ENCODE measurements at regions not wholly inside any gene's neighbourhood (a gene's known extent, or its start where the extent isn't known, plus 50 kb on each side); places are given as distances from the start of the nearest gene placed in this dataset.

DNA sequence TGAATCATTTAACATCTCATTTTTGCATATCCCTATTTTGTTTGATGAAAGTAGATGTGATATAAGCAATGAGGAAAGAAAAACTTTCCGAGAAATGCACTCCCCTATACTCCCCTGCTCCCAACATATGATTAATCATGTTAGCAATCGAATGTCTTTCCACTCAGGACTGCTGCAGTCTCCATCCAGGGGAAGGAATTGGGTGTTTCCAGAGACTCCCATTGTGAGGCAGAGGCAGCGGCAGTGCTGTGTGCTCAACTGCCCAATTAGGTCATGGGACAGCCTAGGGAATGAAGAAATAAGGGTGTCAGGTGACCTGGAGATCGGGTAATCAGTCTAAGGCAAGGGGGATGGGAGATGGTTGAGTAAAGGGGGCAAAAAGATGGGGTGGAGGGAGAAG, 268.6 kb upstream of the MEIS2 start:
- POLR2A ChIA-PET = no interaction called here
- CTCF ChIA-PET = interaction anchor here (0.6 kb wide), 1 partner anchor 219 kb away, joined by 3 read pairs; no protein-coding TSS in a partner anchor
- intact Hi-C loops (cut with micrococcal nuclease) = no loop called here

DNA sequence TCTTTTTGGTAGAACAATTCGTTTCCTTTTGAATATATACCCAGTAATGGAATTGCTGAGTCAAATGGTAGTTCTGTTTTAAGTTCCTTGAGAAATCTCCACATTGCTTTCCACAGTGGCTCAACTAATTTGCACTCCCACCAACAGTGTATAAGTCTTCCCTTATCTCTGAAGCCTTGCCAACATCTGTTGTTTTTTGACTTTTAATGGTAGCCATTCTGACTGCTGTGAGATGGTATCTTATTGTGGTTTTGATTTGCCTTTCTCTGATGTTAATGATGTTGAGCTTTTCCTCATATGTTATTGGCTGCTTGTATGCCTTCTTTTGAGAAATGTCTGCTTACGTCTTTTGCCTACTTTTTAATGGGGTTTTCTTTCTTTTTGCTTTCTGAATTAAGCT, 270.6 kb upstream of the MEIS2 start:
- CTCF ChIA-PET = no interaction called here
- Mint-ChIP-seq H3K9me3 (ENCODE audit: unreplicated experiment) (no peaks in the 10 kb centered on the region), H3K27ac (ENCODE audit: low read depth, unreplicated experiment) (no peak overlapping the region), H3K4me3 (ENCODE audit: unreplicated experiment) (no peak overlapping the region), H3K4me1 (ENCODE audit: insufficient read depth, unreplicated experiment) (no peaks in the 10 kb centered on the region), H3K36me3 (ENCODE audit: insufficient read depth, unreplicated experiment) (no peaks in the 10 kb centered on the region), H3K27me3 (ENCODE audit: insufficient read depth, unreplicated experiment) (no peaks in the 10 kb centered on the region)
- TF ChIP-seq, protein P1, sequence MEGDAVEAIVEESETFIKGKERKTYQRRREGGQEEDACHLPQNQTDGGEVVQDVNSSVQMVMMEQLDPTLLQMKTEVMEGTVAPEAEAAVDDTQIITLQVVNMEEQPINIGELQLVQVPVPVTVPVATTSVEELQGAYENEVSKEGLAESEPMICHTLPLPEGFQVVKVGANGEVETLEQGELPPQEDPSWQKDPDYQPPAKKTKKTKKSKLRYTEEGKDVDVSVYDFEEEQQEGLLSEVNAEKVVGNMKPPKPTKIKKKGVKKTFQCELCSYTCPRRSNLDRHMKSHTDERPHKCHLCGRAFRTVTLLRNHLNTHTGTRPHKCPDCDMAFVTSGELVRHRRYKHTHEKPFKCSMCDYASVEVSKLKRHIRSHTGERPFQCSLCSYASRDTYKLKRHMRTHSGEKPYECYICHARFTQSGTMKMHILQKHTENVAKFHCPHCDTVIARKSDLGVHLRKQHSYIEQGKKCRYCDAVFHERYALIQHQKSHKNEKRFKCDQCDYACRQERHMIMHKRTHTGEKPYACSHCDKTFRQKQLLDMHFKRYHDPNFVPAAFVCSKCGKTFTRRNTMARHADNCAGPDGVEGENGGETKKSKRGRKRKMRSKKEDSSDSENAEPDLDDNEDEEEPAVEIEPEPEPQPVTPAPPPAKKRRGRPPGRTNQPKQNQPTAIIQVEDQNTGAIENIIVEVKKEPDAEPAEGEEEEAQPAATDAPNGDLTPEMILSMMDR (IDR thresholded peaks at IDR 0.05; ENCODE audit: unreplicated experiment) = no peak
- BruUV-seq (replicated peaks) = no TSS peak
- DNase-seq (ENCODE audit: unreplicated experiment) = no peak
- intact Hi-C loops (cut with micrococcal nuclease) = no loop called here
- POLR2A ChIA-PET = no interaction called here

More for the DNA sequence above, 268.6 kb upstream of the MEIS2 start:
- H3K4me3 Mint-ChIP-seq (ENCODE audit: unreplicated experiment) = no peak overlapping the region
- BruUV-seq (replicated peaks) = no TSS peak
- no peak overlapping the region for H3K27ac Mint-ChIP-seq (ENCODE audit: low read depth, unreplicated experiment)
- H3K27me3 Mint-ChIP-seq (ENCODE audit: insufficient read depth, unreplicated experiment) = no peaks in the 10 kb centered on the region
- no peaks in the 10 kb centered on the region for H3K4me1 Mint-ChIP-seq (ENCODE audit: insufficient read depth, unreplicated experiment)
- no peak for DNase-seq (ENCODE audit: unreplicated experiment)
- TF ChIP-seq, protein P1 (IDR thresholded peaks at IDR 0.05; ENCODE audit: unreplicated experiment) = no peak
- H3K36me3 Mint-ChIP-seq (ENCODE audit: insufficient read depth, unreplicated experiment) = no peaks in the 10 kb centered on the region
- no peaks in the 10 kb centered on the region for H3K9me3 Mint-ChIP-seq (ENCODE audit: unreplicated experiment)

GRCh38 chr15:37372064-37372463, 271.7 kb upstream of the MEIS2 start:
- BruUV-seq (replicated peaks) = no TSS peak
- no peak overlapping the region for H3K4me3 Mint-ChIP-seq (ENCODE audit: unreplicated experiment)

GRCh38 chr15:37375519-37375918, 275.2 kb upstream of the MEIS2 start:
- Mint-ChIP-seq H3K36me3 (ENCODE audit: insufficient read depth, unreplicated experiment) (no peaks in the 10 kb centered on the region), H3K27me3 (ENCODE audit: insufficient read depth, unreplicated experiment) (no peaks in the 10 kb centered on the region), H3K4me3 (ENCODE audit: unreplicated experiment) (no peak overlapping the region), H3K9me3 (ENCODE audit: unreplicated experiment) (no peaks in the 10 kb centered on the region), H3K27ac (ENCODE audit: low read depth, unreplicated experiment) (no peak overlapping the region), H3K4me1 (ENCODE audit: insufficient read depth, unreplicated experiment) (no peaks in the 10 kb centered on the region)
- ChIA-PET CTCF (interaction anchor here (0.8 to 1.8 kb wide), 2 partner anchors 10 to 16 kb away, joined by 3 to 5 read pairs; no protein-coding TSS in a partner anchor), POLR2A (interaction anchor here (0.6 to 0.7 kb wide), 2 partner anchors 164 to 498 kb away, joined by 3 read pairs; no protein-coding TSS in a partner anchor)
- no TSS peak for BruUV-seq (replicated peaks)
- intact Hi-C loops (cut with micrococcal nuclease) = no loop called here
- TF ChIP-seq, protein P1 (IDR thresholded peaks at IDR 0.05; ENCODE audit: unreplicated experiment) = no peak
- DNase-seq (ENCODE audit: unreplicated experiment) = no peak

More at GRCh38 chr15:37372064-37372463, 271.7 kb upstream of the MEIS2 start:
- TF ChIP-seq, protein P1 (IDR thresholded peaks at IDR 0.05; ENCODE audit: unreplicated experiment) = no peak
- ChIA-PET CTCF (no interaction called here), POLR2A (interaction anchor here (0.7 kb wide), 1 partner anchor 311 kb away, joined by 3 read pairs; no protein-coding TSS in a partner anchor)
- no peak for DNase-seq (ENCODE audit: unreplicated experiment)
- no peaks in the 10 kb centered on the region for H3K27me3 Mint-ChIP-seq (ENCODE audit: insufficient read depth, unreplicated experiment)
- no peaks in the 10 kb centered on the region for H3K9me3 Mint-ChIP-seq (ENCODE audit: unreplicated experiment)
- intact Hi-C loops (cut with micrococcal nuclease) = no loop called here
- no peaks in the 10 kb centered on the region for H3K36me3 Mint-ChIP-seq (ENCODE audit: insufficient read depth, unreplicated experiment)
- H3K27ac Mint-ChIP-seq (ENCODE audit: low read depth, unreplicated experiment) = no peak overlapping the region
- no peaks in the 10 kb centered on the region for H3K4me1 Mint-ChIP-seq (ENCODE audit: insufficient read depth, unreplicated experiment)
